IPS DF 4.7 (cell line): ENCODE measurements at regions not wholly inside any gene's neighbourhood (a gene's known extent, or its start where the extent isn't known, plus 50 kb on each side); places are given as distances from the start of the nearest gene placed in this dataset.

Experiments
- DNase-seq: peaks from one replicate; pipeline ENCODE4 v3.0.0-alpha.2; 2013; ENCODE audit warnings: low spot score; ENCODE audit errors: extremely low read depth

GRCh38 chr14:101206556-101206955, 303.0 kb upstream of the RTL1 start:
- DNase-seq, result no peak

GRCh38 chr14:101207041-101207440, 303.5 kb upstream of the RTL1 start:
- no peak for DNase-seq

- DNase-seq, result no peak
These were observed 304.4 kb upstream of the RTL1 start for GRCh38 chr14:101207897-101208296.

- no peak for DNase-seq
These were observed 306.1 kb upstream of the RTL1 start for GRCh38 chr14:101209594-101209993.

- DNase-seq, result no peak
These were observed 311.7 kb upstream of the RTL1 start for GRCh38 chr14:101215266-101215665.

GRCh38 chr14:101215927-101216326, 312.4 kb upstream of the RTL1 start:
- DNase-seq, result no peak

GRCh38 chr14:101216366-101217079, 313.0 kb upstream of the RTL1 start:
- no peak for DNase-seq

GRCh38 chr14:101217080-101217463, 313.6 kb upstream of the RTL1 start:
- no peak for DNase-seq

- DNase-seq, result no peak
These were observed 314.3 kb upstream of the RTL1 start for GRCh38 chr14:101217616-101218371.

- DNase-seq, result no peak
These were observed 316.6 kb upstream of the RTL1 start for GRCh38 chr14:101219896-101220703.

- no peak for DNase-seq
These were observed 317.5 kb upstream of the RTL1 start for GRCh38 chr14:101220921-101221510.

GRCh38 chr14:101221549-101222160, 318.1 kb upstream of the RTL1 start:
- no peak for DNase-seq

- DNase-seq, result no peak
These were observed 319.0 kb upstream of the RTL1 start for GRCh38 chr14:101222362-101223070.

GRCh38 chr14:101223127-101223526, 319.6 kb upstream of the RTL1 start:
- no peak for DNase-seq

GRCh38 chr14:101223561-101224162, 320.1 kb upstream of the RTL1 start:
- DNase-seq, result no peak

GRCh38 chr14:101224356-101225156, 321.0 kb upstream of the RTL1 start:
- no peak for DNase-seq

GRCh38 chr14:101225157-101226152, 321.9 kb upstream of the RTL1 start:
- DNase-seq, result no peak

GRCh38 chr14:101226265-101226602, 322.7 kb upstream of the RTL1 start:
- DNase-seq, result no peak
